MM.1S (cell line): ENCODE measurements at regions not wholly inside any gene's neighbourhood (a gene's known extent, or its start where the extent isn't known, plus 50 kb on each side); places are given as distances from the start of the nearest gene placed in this dataset.
A peak's percentile ranks its signal among the peaks of the same experiment; 100 is the strongest.

Source experiments
- DNase-seq: peaks from one replicate; pipeline ENCODE4 v3.0.0-alpha.2; 2015
- H2AFZ ChIP-seq: fragments of 300-600 bp; sonication (generic); 2 replicates; pipeline ENCODE4 v1.6.0; 2016; ENCODE audit warnings: antibody characterized with exemption, low read length
- H3F3A ChIP-seq: fragments of 300-600 bp; sonication (generic); 2 replicates; pipeline ENCODE4 v1.6.1; 2016; ENCODE audit warnings: mild to moderate bottlenecking, antibody characterized with exemption, low read length, moderate library complexity, mixed read lengths; ENCODE audit not compliant: insufficient read depth
- H3K27ac ChIP-seq: fragments of 300-600 bp; sonication (generic); 2 replicates; pipeline ENCODE4 v1.5.1; 2016; ENCODE audit warnings: mild to moderate bottlenecking, low read length
- H3K27me3 ChIP-seq: fragments of 300-600 bp; sonication (generic); replicated peaks from 2 replicates; pipeline ENCODE4 v1.6.0; 2016; ENCODE audit warnings: low read length; ENCODE audit not compliant: insufficient read depth
- H3K36me3 ChIP-seq: fragments of 300-600 bp; sonication (generic); replicated peaks from 2 replicates; pipeline ENCODE4 v1.6.1; 2016; ENCODE audit warnings: mild to moderate bottlenecking, low read length, mixed read lengths; ENCODE audit not compliant: insufficient read depth
- H3K4me1 ChIP-seq: fragments of 300-600 bp; sonication (generic); 2 replicates; pipeline ENCODE4 v1.6.1; 2016; ENCODE audit warnings: low read length, mixed read lengths
- H3K4me2 ChIP-seq: fragments of 300-600 bp; sonication (generic); 2 replicates; pipeline ENCODE4 v1.6.0; 2016; ENCODE audit warnings: low read depth, low read length
- H3K4me3 ChIP-seq: fragments of 300-600 bp; sonication (generic); 2 replicates; pipeline ENCODE4 v1.5.1; 2016; ENCODE audit warnings: low read length, mixed read lengths
- H3K79me2 ChIP-seq: fragments of 300-600 bp; sonication (generic); 2 replicates; pipeline ENCODE4 v1.6.1; 2016; ENCODE audit warnings: mixed run types, low read length, mixed read lengths
- H3K9ac ChIP-seq: fragments of 300-600 bp; sonication (generic); 2 replicates; pipeline ENCODE4 v1.6.1; 2016; ENCODE audit warnings: low read length, mixed read lengths
- H3K9me2 ChIP-seq: fragments of 300-600 bp; sonication (generic); replicated peaks from 2 replicates; pipeline ENCODE4 v1.6.1; 2016; ENCODE audit warnings: mild to moderate bottlenecking, low read length, mixed read lengths; ENCODE audit not compliant: insufficient read depth
- H3K9me3 ChIP-seq: fragments of 300-600 bp; sonication (generic); replicated peaks from 2 replicates; pipeline ENCODE4 v1.6.1; 2016; ENCODE audit warnings: mild to moderate bottlenecking, low read length, mixed read lengths; ENCODE audit not compliant: insufficient read depth
- H4K20me1 ChIP-seq: fragments of 300-600 bp; sonication (generic); 2 replicates; pipeline ENCODE4 v1.6.1; 2016; ENCODE audit warnings: mild to moderate bottlenecking, low read length, moderate library complexity, mixed read lengths; ENCODE audit not compliant: insufficient read depth
- CTCF ChIP-seq: fragments of 300-600 bp; sonication (generic); IDR thresholded peaks from 2 replicates; pipeline ENCODE4 v1.5.1; 2016; ENCODE audit warnings: antibody characterized with exemption, low read length, mixed read lengths
- EZH2 ChIP-seq: fragments of 300-600 bp; sonication (generic); optimal IDR thresholded peaks from 2 replicates; pipeline ENCODE3; 2017; ENCODE audit warnings: low read depth, mild to moderate bottlenecking, antibody characterized with exemption, low read length, mixed read lengths
- EZH2phosphoT487 ChIP-seq: fragments of 300-600 bp; sonication (generic); IDR thresholded peaks from 2 replicates; pipeline ENCODE4 v1.6.1; 2018; ENCODE audit warnings: antibody characterized with exemption, low read length

GRCh38 chr5:145236127-145236526 is 599.0 kb downstream of the PRELID2 start:
- H3K36me3 ChIP-seq, result no peaks in the 10 kb centered on the region
- no peaks in the 10 kb centered on the region for H3F3A ChIP-seq
- no peak overlapping the region for H3K4me3 ChIP-seq
- peaks cover 8% of the 10 kb centered on the region; the same call in 1 of the 2 replicates for H3K4me1 ChIP-seq
- no peaks in the 10 kb centered on the region for H3K9me3 ChIP-seq
- no peak overlapping the region for H3K9ac ChIP-seq
- no peak for DNase-seq
- H3K79me2 ChIP-seq, result no peaks in the 10 kb centered on the region
- no peaks in the 10 kb centered on the region for H3K9me2 ChIP-seq
- no peak overlapping the region for H3K4me2 ChIP-seq
- no peak overlapping the region for H2AFZ ChIP-seq
- TF ChIP-seq CTCF, result no peak
- TF ChIP-seq EZH2, result no peak
- TF ChIP-seq EZH2phosphoT487, result no peak
- H3K27me3 ChIP-seq, result no peaks in the 10 kb centered on the region
- no peaks in the 10 kb centered on the region for H4K20me1 ChIP-seq
- H3K27ac ChIP-seq, result no peak overlapping the region

GRCh38 chr5:145233461-145233860 is 601.7 kb downstream of the PRELID2 start:
- no peaks in the 10 kb centered on the region for H3K36me3 ChIP-seq
- no peaks in the 10 kb centered on the region for H3K27me3 ChIP-seq
- H3K4me2 ChIP-seq, result no peak overlapping the region
- no peak overlapping the region for H3K9ac ChIP-seq
- H3K79me2 ChIP-seq, result no peaks in the 10 kb centered on the region
- no peak overlapping the region for H2AFZ ChIP-seq
- peaks cover 8% of the 10 kb centered on the region; the same call in 1 of the 2 replicates for H3K4me1 ChIP-seq
- no peaks in the 10 kb centered on the region for H3F3A ChIP-seq
- peak; percentile 54 for DNase-seq
- H3K9me3 ChIP-seq, result no peaks in the 10 kb centered on the region
- H3K27ac ChIP-seq, result no peak overlapping the region
- H4K20me1 ChIP-seq, result no peaks in the 10 kb centered on the region
- H3K4me3 ChIP-seq, result no peak overlapping the region
- no peaks in the 10 kb centered on the region for H3K9me2 ChIP-seq
- TF ChIP-seq CTCF, result no peak
- no peak for TF ChIP-seq EZH2phosphoT487
- no peak for TF ChIP-seq EZH2

GRCh38 chr5:145230781-145231180 is 604.4 kb downstream of the PRELID2 start:
- no peak for DNase-seq
- Histone ChIP-seq H3K4me3 (no peak overlapping the region), H3K4me2 (no peak overlapping the region), H3K9me2 (no peaks in the 10 kb centered on the region), H3K9ac (no peak overlapping the region), H3K27me3 (no peaks in the 10 kb centered on the region), H3K4me1 (peaks cover 8% of the 10 kb centered on the region; the same call in 1 of the 2 replicates), H3F3A (no peaks in the 10 kb centered on the region), H3K27ac (no peak overlapping the region), H3K36me3 (no peaks in the 10 kb centered on the region), H4K20me1 (no peaks in the 10 kb centered on the region), H3K79me2 (no peaks in the 10 kb centered on the region), H2AFZ (no peak overlapping the region), H3K9me3 (no peaks in the 10 kb centered on the region)
- TF ChIP-seq EZH2phosphoT487, result no peak
- TF ChIP-seq EZH2, result no peak

GRCh38 chr5:145228564-145228963 is 606.6 kb downstream of the PRELID2 start:
- TF ChIP-seq EZH2phosphoT487 (no peak), EZH2 (no peak), CTCF (no peak)
- Histone ChIP-seq H3K4me1 (peaks cover 5% of the 10 kb centered on the region; the same call in 1 of the 2 replicates), H4K20me1 (no peaks in the 10 kb centered on the region), H3K9ac (no peak overlapping the region), H3K9me3 (no peaks in the 10 kb centered on the region), H3K36me3 (no peaks in the 10 kb centered on the region), H3K9me2 (no peaks in the 10 kb centered on the region), H3K4me3 (no peak overlapping the region), H2AFZ (no peak overlapping the region), H3K27ac (no peak overlapping the region), H3K27me3 (no peaks in the 10 kb centered on the region), H3F3A (no peaks in the 10 kb centered on the region), H3K4me2 (no peak overlapping the region), H3K79me2 (no peaks in the 10 kb centered on the region)
- no peak for DNase-seq
